ENCODE measurements at regions not wholly inside any gene's neighbourhood (a gene's known extent, or its start where the extent isn't known, plus 50 kb on each side); places are given as distances from the start of the nearest gene placed in this dataset.

GRCh38 chr5:110086658-110087388 lies 397.1 kb downstream of the MAN2A1 start:
- TF ChIP-seq POLR2A (IDR thresholded peaks at IDR 0.05) (no peak), CTCF (IDR thresholded peaks at IDR 0.05) (no peak)

Data from uterus (tissue), 2 donors.